ENCODE measurements at regions not wholly inside any gene's neighbourhood (a gene's known extent, or its start where the extent isn't known, plus 50 kb on each side); places are given as distances from the start of the nearest gene placed in this dataset.

- TF ChIP-seq HDAC2 (IDR thresholded peaks at IDR 0.05; ENCODE audit: borderline replicate concordance in 1 of 2, low read depth in 2 of 2, low read length in 2 of 2) (no peak), GABPA (IDR thresholded peaks at IDR 0.05; ENCODE audit: borderline replicate concordance, insufficient read depth, low read length) (no peak), CHD1 (IDR thresholded peaks at IDR 0.05; ENCODE audit: low read depth, low read length) (no peak), TEAD4 (IDR thresholded peaks at IDR 0.05; ENCODE audit: low read depth, low read length) (no peak), EP300 (IDR thresholded peaks at IDR 0.05; ENCODE audit: borderline replicate concordance in 1 of 2, low read depth in 2 of 2, low read length in 2 of 2) (no peak), E2F6 (IDR thresholded peaks at IDR 0.05) (no peak), TAF7 (optimal IDR thresholded peaks at IDR 0.05; ENCODE audit: borderline replicate concordance, low read depth, low read length) (no peak), SIRT6 (IDR thresholded peaks at IDR 0.05; ENCODE audit: low read length) (no peak)
Observed at GRCh38 chr18:55912071-55912470, 324.1 kb upstream of the TCF4 start (continued).

Data from H1 (cell line).